ENCODE measurements at regions not wholly inside any gene's neighbourhood (a gene's known extent, or its start where the extent isn't known, plus 50 kb on each side); places are given as distances from the start of the nearest gene placed in this dataset.

- no peak for DNase-seq (ENCODE audit: low read depth in 3 of 3, low spot score in 2 of 3)
These were observed 165.1 kb upstream of the NABP1 start for GRCh38 chr2:191512874-191513273.

GRCh38 chr2:191514613-191515012, 163.3 kb upstream of the NABP1 start:
- DNase-seq (ENCODE audit: low read depth in 3 of 3, low spot score in 2 of 3), result no peak

DNA sequence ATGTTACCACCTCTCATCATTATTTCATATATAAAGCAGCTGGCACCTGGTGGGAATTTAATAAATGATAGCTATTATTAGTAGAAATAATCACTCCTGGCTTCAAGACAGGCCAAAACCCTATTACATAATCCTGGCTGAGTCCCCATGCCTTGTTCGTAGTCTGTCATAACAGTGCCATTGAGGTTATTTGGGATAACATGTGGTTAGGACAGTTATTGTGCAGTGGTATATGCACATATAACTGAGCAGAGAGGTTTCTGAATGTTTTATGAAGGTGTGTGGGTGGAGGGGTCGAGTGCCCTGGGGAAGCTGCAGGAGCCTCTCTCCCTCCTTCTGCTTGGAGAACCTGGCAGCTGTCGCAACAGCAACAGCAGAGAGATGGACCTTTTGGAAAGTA, 162.4 kb upstream of the NABP1 start:
- DNase-seq (ENCODE audit: low read depth in 3 of 3, low spot score in 2 of 3), result no peak

- DNase-seq (ENCODE audit: low read depth in 3 of 3, low spot score in 2 of 3), result no peak
These were observed 161.7 kb upstream of the NABP1 start for GRCh38 chr2:191516260-191516659.

- peak in 2 of 3 donors; percentile 39 to 45 for DNase-seq (ENCODE audit: low read depth in 3 of 3, low spot score in 2 of 3)
These were observed 156.2 kb upstream of the NABP1 start for GRCh38 chr2:191521608-191522208.

GRCh38 chr2:191522478-191523120, 155.3 kb upstream of the NABP1 start:
- no peak for DNase-seq (ENCODE audit: low read depth in 3 of 3, low spot score in 2 of 3)

GRCh38 chr2:191526091-191526490, 151.8 kb upstream of the NABP1 start:
- no peak for DNase-seq (ENCODE audit: low read depth in 3 of 3, low spot score in 2 of 3)

DNA sequence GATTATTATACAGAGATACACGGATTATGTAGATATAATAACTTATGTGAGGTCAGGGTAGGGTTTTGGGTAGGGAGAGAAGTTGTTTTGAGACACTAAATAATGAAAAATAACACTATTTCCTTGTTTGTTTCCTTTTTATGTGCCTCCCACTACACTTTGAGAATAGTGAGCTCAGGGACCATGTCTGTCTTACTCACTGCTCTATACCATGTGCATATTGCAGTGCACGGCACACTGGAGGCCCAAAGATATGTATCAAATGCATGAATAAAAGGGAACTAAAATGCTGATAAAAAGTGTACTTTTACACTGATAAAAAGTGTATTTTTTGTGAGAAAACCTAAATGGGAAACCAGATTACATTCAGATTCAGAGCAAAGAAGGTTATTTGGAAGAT, 151.4 kb upstream of the NABP1 start:
- no peak for DNase-seq (ENCODE audit: low read depth in 3 of 3, low spot score in 2 of 3)

GRCh38 chr2:191526953-191527556, 150.9 kb upstream of the NABP1 start:
- DNase-seq (ENCODE audit: low read depth in 3 of 3, low spot score in 2 of 3), result no peak

GRCh38 chr2:191530618-191531017, 147.3 kb upstream of the NABP1 start:
- DNase-seq (ENCODE audit: low read depth in 3 of 3, low spot score in 2 of 3), result no peak

DNA sequence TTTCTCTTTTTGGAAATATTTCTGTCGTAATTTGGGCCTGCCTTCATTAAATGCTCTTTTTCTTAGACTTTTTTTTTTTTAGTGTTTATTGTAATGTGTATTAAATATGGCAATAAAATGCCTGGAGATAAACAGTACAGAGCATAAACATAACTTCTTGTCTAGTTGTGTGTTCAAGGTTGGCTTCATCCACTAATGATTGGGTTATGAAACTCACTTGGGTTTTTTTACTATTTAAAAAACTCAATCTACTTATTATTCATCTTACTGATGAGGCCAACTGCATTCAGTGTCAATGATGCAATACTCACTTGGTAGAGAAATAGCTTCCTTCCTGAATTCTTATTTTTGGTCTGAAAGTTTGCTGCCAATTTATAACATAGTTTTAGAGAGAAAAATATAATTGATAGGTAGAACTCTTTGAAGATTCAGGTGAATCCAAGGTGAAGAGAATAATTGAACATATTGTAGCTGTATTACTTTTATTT, 144.2 kb upstream of the NABP1 start:
- no peak for DNase-seq (ENCODE audit: low read depth in 3 of 3, low spot score in 2 of 3)

- no peak for DNase-seq (ENCODE audit: low read depth in 3 of 3, low spot score in 2 of 3)
These were observed 140.0 kb upstream of the NABP1 start for GRCh38 chr2:191537921-191538320.

GRCh38 chr2:191538334-191538903, 139.5 kb upstream of the NABP1 start:
- no peak for DNase-seq (ENCODE audit: low read depth in 3 of 3, low spot score in 2 of 3)

GRCh38 chr2:191539068-191539467, 138.9 kb upstream of the NABP1 start:
- DNase-seq (ENCODE audit: low read depth in 3 of 3, low spot score in 2 of 3), result no peak

GRCh38 chr2:191540681-191541080, 137.3 kb upstream of the NABP1 start:
- no peak for DNase-seq (ENCODE audit: low read depth in 3 of 3, low spot score in 2 of 3)

DNA sequence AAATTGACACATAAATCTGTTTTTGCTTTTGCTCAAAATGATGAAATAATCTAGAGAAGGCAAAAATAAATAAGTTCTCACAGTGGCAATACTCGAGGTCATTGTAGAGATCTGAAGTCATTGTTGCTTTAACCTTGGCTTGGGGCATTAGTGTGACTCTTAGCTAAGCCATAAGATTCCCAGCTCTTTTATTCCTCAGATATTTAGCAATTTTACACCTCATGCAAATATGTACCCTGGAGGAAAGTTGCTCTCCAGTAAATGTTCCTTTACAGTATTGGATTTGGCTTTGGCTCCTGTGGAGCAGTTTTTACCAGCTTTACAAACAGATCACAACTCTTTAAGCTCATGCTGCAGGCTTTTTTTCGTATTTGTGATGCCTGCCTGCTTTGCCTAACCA, 134.2 kb upstream of the NABP1 start:
- DNase-seq (ENCODE audit: low read depth in 3 of 3, low spot score in 2 of 3), result no peak

DNA sequence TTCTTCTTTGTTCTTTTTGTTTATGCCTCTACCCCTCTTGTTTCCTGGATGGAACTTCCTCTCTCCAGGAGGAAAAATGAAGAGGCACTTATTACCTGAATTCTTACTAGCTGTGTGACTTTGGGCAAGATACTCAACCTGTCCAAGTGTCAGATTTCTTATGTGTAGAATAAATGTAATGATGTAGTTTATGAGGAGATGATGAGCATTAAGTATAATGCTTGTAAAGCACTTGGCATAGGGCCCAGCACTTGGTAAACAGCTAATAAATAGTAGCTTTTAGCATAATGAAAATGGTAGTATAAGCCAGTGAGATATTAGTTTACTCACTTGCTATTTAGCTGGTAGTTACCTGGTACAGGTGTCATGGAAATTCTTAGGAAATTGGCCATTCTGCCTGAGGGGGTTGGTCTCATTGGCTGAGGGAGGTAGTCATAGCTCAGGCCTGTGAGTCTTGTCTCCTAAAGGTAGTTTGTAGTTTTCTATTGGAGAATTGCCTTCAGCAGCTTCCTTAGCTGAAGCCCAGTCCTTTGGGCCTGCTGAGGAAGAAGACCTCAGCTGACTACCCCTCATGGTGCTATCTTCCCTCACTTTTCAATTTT, 133.4 kb upstream of the NABP1 start:
- DNase-seq (ENCODE audit: low read depth in 3 of 3, low spot score in 2 of 3), result no peak

GRCh38 chr2:191545361-191545760, 132.6 kb upstream of the NABP1 start:
- DNase-seq (ENCODE audit: low read depth in 3 of 3, low spot score in 2 of 3), result no peak

- DNase-seq (ENCODE audit: low read depth in 3 of 3, low spot score in 2 of 3), result no peak
These were observed 125.9 kb upstream of the NABP1 start for GRCh38 chr2:191552066-191552465.

DNA sequence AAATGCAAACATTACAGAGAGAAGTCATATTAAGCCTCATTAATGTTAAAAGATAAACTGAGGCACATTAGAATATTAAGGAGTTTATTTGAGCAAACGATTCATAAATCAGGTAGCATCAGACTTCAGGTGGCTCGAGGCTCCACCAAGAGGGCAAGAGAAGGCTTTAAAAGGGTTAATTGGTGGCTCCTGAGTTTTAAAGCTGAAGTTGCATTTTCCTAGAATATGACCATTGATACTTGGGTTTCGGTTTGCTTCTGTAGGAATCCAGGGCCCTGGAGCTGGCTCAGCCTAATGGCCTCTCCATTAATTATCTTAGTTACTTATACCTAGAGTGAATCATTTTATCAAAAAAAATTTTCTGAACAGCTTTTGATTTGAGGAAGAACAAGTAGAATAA, 123.7 kb upstream of the NABP1 start:
- no peak for DNase-seq (ENCODE audit: low read depth in 3 of 3, low spot score in 2 of 3)

DNA sequence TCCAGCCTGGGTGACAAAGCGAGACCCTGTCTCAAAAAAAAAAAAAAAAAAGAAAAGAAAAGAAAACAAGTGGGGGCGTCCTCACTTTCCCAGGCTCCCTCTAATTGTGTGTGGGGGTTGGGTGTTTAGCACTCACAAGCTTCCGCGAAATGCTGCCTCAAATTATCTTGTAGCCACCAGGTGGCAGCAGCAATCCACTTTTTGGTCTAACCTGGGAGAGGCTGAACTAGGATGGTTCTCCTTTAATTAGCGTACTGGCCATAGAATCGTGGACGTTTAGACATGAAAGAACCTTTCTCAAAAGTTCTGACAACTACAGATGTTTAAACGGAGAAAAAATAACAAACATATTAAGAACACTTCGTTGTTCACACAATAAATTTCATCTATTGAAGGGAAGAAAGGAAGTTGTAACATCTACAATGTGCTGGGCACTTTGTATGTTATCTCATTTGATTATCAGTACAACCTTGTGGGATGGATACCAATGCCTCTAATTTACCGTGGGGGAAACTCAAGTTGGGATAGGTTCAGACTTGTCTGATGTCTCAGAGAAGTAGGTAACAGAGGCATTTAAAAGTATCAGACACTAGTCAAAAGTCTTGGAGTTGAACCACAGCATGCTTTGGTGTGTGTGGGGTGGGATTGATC, 122.7 kb upstream of the NABP1 start:
- DNase-seq (ENCODE audit: low read depth in 3 of 3, low spot score in 2 of 3), result peak; percentile 74 to 85 (median 75)

All from right renal cortex interstitium (tissue), 3 donors.